ENCODE measurements at regions not wholly inside any gene's neighbourhood (a gene's known extent, or its start where the extent isn't known, plus 50 kb on each side); places are given as distances from the start of the nearest gene placed in this dataset.

- Histone ChIP-seq H3K4me1 (ENCODE audit: control insufficient read depth in 5 of 5, insufficient read depth in 5 of 5, low read length in 5 of 5) (no peaks in the 10 kb centered on the region), H3K4me3 (no peak overlapping the region), H3K27me3 (ENCODE audit: control insufficient read depth in 3 of 3, insufficient read depth in 3 of 3, low read length in 2 of 3) (no peaks in the 10 kb centered on the region), H3K36me3 (ENCODE audit: control insufficient read depth in 4 of 4, insufficient read depth in 4 of 4, low read length in 4 of 4) (no peaks in the 10 kb centered on the region), H3K9me3 (ENCODE audit: control insufficient read depth in 4 of 4, insufficient read depth in 3 of 4, low read length in 3 of 4) (no peaks in the 10 kb centered on the region), H3K9ac (ENCODE audit: insufficient read depth in 1 of 2, low read length in 2 of 2) (no peak overlapping the region), H3K27ac (ENCODE audit: low read depth in 1 of 2, low read length in 1 of 2) (no peak overlapping the region)
- ATAC-seq (ENCODE audit: insufficient read depth, low FRiP score), result no peak
- 77 to 89% methylated on average over 6 of the region's 6 CpGs for WGBS, 2 donors
- peak in 2 of 3 donors; percentile 38 for DNase-seq
- no peak for TF ChIP-seq CTCF (IDR thresholded peaks at IDR 0.05; ENCODE audit: control extremely low read depth, extremely low read depth)
Observed at GRCh38 chr5:9831823-9832222, 201.7 kb upstream of the TAS2R1 start.

GRCh38 chr5:9830184-9830583 lies 200.0 kb upstream of the TAS2R1 start:
- Histone ChIP-seq H3K27me3 (ENCODE audit: control insufficient read depth in 3 of 3, insufficient read depth in 3 of 3, low read length in 2 of 3) (no peaks in the 10 kb centered on the region), H3K4me1 (ENCODE audit: control insufficient read depth in 5 of 5, insufficient read depth in 5 of 5, low read length in 5 of 5) (no peaks in the 10 kb centered on the region), H3K9me3 (ENCODE audit: control insufficient read depth in 4 of 4, insufficient read depth in 3 of 4, low read length in 3 of 4) (no peaks in the 10 kb centered on the region), H3K4me3 (no peak overlapping the region), H3K9ac (ENCODE audit: insufficient read depth in 1 of 2, low read length in 2 of 2) (no peak overlapping the region), H3K36me3 (ENCODE audit: control insufficient read depth in 4 of 4, insufficient read depth in 4 of 4, low read length in 4 of 4) (no peaks in the 10 kb centered on the region), H3K27ac (ENCODE audit: low read depth in 1 of 2, low read length in 1 of 2) (no peak overlapping the region)
- no peak for TF ChIP-seq CTCF (IDR thresholded peaks at IDR 0.05; ENCODE audit: control extremely low read depth, extremely low read depth)
- ATAC-seq (ENCODE audit: insufficient read depth, low FRiP score) (no peak), DNase-seq (no peak)

GRCh38 chr5:9829621-9830020 lies 199.5 kb upstream of the TAS2R1 start:
- no peaks in the 10 kb centered on the region for H3K36me3 ChIP-seq (ENCODE audit: control insufficient read depth in 4 of 4, insufficient read depth in 4 of 4, low read length in 4 of 4)
- DNase-seq (no peak), ATAC-seq (ENCODE audit: insufficient read depth, low FRiP score) (no peak)
- TF ChIP-seq CTCF (IDR thresholded peaks at IDR 0.05; ENCODE audit: control extremely low read depth, extremely low read depth), result no peak
- no peak overlapping the region for H3K4me3 ChIP-seq
- H3K27me3 ChIP-seq (ENCODE audit: control insufficient read depth in 3 of 3, insufficient read depth in 3 of 3, low read length in 2 of 3), result no peaks in the 10 kb centered on the region
- no peak overlapping the region for H3K9ac ChIP-seq (ENCODE audit: insufficient read depth in 1 of 2, low read length in 2 of 2)
- no peaks in the 10 kb centered on the region for H3K9me3 ChIP-seq (ENCODE audit: control insufficient read depth in 4 of 4, insufficient read depth in 3 of 4, low read length in 3 of 4)
- no peak overlapping the region for H3K27ac ChIP-seq (ENCODE audit: low read depth in 1 of 2, low read length in 1 of 2)
- no peaks in the 10 kb centered on the region for H3K4me1 ChIP-seq (ENCODE audit: control insufficient read depth in 5 of 5, insufficient read depth in 5 of 5, low read length in 5 of 5)
- WGBS, 2 donors, result 82 to 84% methylated on average over 2 of the region's 2 CpGs

GRCh38 chr5:9820691-9821449 lies 190.7 kb upstream of the TAS2R1 start:
- H3K27ac ChIP-seq (ENCODE audit: low read depth in 1 of 2, low read length in 1 of 2), result no peak overlapping the region
- no peak overlapping the region for H3K4me3 ChIP-seq
- H3K9me3 ChIP-seq (ENCODE audit: control insufficient read depth in 4 of 4, insufficient read depth in 3 of 4, low read length in 3 of 4), result peaks cover 0 to 2% (median 0%) of the 10 kb centered on the region in 4 donors
- no peak for TF ChIP-seq CTCF (IDR thresholded peaks at IDR 0.05; ENCODE audit: control extremely low read depth, extremely low read depth)
- no peaks in the 10 kb centered on the region for H3K36me3 ChIP-seq (ENCODE audit: control insufficient read depth in 4 of 4, insufficient read depth in 4 of 4, low read length in 4 of 4)
- no peak for ATAC-seq (ENCODE audit: insufficient read depth, low FRiP score)
- H3K4me1 ChIP-seq (ENCODE audit: control insufficient read depth in 5 of 5, insufficient read depth in 5 of 5, low read length in 5 of 5), result peaks cover 0 to 3% (median 0%) of the 10 kb centered on the region in 5 donors
- 38 to 44% methylated on average over 4 of the region's 4 CpGs for WGBS, 2 donors
- DNase-seq, result no peak
- no peaks in the 10 kb centered on the region for H3K27me3 ChIP-seq (ENCODE audit: control insufficient read depth in 3 of 3, insufficient read depth in 3 of 3, low read length in 2 of 3)
- no peak overlapping the region for H3K9ac ChIP-seq (ENCODE audit: insufficient read depth in 1 of 2, low read length in 2 of 2)
